Retina (tissue), 1 donor: ENCODE measurements at regions not wholly inside any gene's neighbourhood (a gene's known extent, or its start where the extent isn't known, plus 50 kb on each side); places are given as distances from the start of the nearest gene placed in this dataset.

ENCODE experiments used
- DNase-seq: peaks from one replicate; pipeline ENCODE4 v3.0.0-alpha.2; 2016

DNA sequence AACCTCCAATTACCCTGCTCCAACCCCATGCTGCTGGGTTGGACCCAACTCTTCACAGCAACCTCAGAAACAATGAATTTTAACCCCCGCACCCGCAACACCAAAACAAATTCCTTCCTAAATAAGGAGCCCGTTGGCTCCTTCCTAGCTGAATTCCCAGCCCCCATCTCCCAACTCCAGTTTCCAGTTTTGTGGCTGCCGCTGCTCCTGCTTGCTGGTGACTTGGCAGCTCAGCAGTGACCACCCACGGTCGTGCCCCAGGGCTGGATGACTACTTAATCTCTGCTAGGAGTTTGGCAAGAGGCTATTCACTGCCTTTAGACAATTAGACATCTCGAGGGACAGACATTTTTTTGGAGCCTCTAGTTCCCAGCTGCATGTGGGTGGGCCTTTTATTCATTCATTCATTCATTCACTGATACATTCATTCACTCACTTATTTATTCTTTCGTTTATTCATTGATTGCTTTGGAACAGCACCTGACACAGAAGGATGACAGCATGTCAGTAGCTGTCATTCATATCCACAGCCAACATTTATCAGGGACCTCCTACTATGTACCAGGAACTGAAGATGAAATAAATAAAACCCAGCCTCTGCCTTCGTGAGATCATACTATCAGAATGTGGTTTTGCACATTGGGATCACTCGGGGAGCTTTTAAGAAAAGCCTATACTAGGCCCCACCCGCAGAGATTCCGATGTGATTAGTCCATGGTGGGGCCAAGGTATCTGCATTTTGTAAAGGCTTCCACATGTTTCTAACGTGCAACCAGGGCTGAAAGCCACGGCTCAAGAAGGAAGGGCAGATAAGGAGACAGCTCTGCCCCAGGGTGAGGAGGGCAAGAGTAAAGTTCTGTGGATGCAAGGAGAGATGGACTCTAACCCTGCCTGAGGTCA is 256.5 kb downstream of the SHQ1 start:
- peak; percentile 47 for DNase-seq

DNA sequence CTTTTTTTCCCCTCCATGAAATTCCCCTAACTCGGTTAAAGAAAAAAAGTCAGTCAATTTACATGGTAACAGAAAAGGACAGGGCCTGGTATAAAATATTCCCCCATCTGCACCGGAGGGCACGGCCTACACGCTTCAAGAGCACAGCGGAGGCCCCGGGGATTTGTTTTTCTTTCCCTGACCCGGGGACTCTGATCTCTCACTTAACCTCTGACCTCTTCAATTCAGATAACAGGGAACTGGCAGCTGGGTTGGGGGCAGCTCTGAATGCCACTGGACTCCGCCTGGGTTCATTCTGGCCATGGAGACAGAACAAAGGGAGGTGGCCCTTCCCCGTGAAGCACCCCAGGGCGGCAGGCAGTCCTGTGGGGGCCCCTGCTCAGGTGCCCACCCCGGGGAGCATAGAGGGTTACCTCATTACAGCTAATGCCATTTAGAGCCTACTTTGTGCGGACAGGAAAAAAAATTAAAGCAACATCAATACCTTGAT is 257.5 kb downstream of the SHQ1 start:
- peak; percentile 44 for DNase-seq

DNA sequence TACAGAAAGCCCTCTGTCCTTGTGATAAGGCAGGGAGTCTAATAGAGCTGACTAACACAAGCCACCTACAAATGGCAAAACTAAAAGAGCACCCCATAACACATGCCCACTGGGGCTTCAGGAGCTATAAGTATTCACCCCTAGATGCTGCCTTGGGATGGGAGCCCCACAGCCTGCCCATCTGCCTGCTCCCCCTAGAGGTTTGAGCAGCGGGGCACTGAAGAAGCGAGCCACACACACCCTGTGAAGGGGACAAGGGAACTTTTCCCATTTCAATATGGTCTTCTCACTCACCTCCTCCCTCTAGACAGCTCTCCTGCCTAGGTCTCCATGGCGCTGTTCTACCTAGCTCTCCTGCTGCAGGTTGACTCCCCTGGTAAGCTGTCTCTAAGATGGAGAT is 261.0 kb downstream of the SHQ1 start:
- DNase-seq = no peak

DNA sequence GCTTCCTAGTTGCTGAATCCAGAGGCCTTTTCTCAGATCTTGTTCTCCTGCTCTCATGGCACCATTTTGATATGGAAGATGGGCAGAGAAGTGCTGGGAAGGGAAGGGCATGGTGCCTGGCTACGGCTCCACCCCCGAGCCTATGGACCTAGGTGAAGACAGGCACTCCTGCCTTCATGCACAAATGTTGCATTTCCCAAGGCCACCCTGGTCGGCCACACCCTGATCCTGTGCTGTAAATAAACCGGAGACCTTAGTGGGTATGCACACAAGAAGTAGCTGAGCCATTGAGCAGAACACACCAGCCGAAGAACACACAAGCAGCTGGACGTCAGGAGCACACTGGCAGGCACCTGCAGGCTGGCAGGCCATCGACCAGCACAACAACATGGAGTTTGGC is 261.6 kb downstream of the SHQ1 start:
- DNase-seq = no peak

GRCh38 chr3:72585966-72586365 is 262.3 kb downstream of the SHQ1 start:
- no peak for DNase-seq

DNA sequence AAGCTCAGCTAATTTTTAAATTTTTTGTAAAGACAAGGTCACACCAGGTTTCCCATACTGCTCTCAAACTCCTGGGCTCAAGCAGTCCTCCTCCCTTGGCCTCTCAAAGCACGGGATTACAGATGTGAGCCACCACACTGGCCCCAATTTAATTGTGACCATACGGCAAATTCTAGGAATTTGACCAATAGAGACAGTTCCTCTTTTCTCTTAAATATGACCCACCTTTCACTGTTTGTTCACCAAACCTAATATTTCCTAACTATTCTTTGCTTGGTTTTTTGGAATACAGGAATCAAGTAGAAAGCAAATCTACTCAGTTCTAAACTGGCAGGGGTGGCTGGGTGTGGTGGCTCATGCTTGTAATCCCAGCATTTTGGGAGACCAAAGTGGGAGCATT is 264.0 kb downstream of the SHQ1 start:
- DNase-seq = no peak

GRCh38 chr3:72582963-72583362 is 265.3 kb downstream of the SHQ1 start:
- no peak for DNase-seq

- no peak for DNase-seq
These were observed 265.9 kb downstream of the SHQ1 start for GRCh38 chr3:72582211-72582878.

GRCh38 chr3:72580900-72581299 is 267.3 kb downstream of the SHQ1 start:
- no peak for DNase-seq

DNA sequence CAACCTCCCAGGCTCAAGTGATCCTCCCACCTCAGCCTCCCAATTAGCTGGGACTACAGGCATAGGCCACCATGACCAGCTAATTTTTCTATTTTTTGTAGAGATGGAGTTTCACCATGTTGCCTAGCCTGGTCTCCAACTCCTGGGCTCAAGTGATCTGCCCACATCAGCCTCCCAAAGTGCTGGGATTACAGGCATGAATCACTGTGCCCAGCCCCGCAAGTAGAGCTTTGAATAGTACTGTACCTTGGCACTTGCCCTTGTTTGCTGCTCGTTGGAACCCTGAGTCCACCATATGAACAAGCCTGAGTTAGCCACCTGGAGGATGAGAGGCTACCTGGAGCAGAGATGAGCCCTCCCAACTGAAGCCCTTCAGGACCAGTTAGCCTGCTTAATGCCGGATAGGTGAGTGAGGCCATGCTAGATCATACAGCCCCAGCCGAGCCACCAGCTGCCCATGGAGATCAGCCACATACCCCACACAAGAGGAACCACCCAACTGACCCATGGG is 267.9 kb downstream of the SHQ1 start:
- no peak for DNase-seq

- no peak for DNase-seq
These were observed 268.5 kb downstream of the SHQ1 start for GRCh38 chr3:72579581-72580245.

DNA sequence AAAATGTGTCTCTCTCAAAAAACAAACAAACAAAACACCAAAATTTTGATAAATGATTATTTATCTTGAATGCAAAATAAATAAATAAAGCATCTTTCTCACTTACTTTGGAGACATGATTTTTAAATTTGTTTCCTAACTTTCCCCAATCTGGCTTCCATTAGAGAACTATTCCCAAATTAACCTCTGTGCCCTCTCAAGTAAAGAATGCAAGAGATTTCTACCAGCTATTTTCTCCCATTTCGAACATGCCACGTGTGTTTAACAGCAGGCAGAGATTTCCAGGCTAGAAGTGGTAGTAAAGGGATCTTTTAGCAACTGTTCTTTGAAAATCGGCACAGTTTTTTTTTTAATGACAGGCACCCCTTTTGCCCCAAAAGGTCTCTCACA is 269.1 kb downstream of the SHQ1 start:
- no peak for DNase-seq

DNA sequence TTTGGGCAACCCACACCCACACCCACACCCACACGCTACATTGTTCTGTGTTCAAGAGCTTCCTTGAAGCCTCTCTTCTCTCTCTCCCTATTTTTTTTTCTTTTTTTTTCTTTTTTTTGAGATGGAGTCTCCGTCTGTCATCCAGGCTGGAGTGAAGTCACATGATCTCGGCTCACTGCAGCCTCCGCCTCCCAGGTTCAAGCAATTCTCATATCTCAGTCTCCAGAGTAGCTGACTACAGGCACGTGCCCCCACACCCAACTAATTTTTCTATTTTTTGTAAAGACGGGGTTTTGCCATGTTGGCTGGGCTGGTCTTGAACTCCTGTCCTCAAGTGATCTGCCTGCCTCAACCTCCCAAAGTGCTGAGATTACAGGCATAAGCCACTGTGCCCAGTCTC is 271.1 kb downstream of the SHQ1 start:
- no peak for DNase-seq

DNA sequence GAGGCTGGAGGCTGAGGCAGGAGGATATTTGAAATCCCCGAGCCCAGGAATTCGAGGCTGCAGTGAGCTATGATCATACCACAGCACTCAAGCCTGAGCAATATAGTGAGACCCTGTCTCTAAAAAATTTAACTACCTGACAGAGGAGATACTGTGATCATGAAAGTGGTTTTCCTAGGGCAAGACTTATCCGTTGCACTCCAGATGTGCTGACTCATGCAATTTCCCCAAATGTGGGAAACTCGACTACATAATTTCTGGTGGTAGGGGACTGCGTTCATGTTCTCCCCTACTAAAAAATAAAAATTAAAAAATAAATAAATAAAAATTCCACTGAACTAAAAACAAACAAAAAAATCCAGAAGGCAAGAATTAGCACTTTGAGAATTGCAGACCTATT is 271.7 kb downstream of the SHQ1 start:
- DNase-seq = no peak

DNA sequence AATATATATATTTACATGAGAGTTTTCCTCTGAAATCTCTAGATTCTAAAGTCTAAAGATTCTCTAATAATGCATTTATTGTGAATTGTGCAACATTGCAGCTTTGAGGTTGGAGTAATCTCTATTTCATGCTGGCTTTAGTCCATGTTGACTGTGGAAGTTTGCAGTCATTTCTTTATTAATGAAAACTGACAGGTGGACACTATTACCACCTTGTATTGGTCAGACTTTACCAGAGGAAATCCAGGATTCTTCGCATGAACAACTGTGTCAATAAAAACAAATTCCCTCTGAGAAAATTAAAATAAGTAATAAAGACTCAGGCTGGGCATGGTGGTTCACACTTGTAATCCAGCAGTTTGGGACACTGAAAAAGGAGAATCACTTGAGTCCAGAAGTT is 274.1 kb downstream of the SHQ1 start:
- no peak for DNase-seq

DNA sequence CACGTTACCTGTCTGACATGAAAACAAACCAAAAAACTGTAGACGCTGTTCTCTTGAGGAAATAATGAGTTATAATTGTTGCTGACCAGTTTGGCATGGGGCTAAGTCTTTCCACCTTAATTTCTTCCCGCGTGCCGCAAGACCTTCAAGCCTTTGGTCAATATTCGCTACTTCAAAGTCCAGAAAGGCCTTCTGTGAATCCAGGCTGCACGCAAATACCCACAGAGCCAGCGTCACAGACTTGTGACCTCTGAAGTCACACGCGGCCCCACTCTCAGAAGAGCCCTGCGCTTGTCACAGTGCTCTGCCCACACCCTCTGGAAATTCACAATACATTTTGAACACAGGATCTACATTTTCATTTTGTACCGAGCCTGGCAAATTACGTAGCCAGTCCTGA is 275.2 kb downstream of the SHQ1 start:
- DNase-seq = no peak

- DNase-seq = no peak
These were observed 275.7 kb downstream of the SHQ1 start for GRCh38 chr3:72572489-72573007.

DNA sequence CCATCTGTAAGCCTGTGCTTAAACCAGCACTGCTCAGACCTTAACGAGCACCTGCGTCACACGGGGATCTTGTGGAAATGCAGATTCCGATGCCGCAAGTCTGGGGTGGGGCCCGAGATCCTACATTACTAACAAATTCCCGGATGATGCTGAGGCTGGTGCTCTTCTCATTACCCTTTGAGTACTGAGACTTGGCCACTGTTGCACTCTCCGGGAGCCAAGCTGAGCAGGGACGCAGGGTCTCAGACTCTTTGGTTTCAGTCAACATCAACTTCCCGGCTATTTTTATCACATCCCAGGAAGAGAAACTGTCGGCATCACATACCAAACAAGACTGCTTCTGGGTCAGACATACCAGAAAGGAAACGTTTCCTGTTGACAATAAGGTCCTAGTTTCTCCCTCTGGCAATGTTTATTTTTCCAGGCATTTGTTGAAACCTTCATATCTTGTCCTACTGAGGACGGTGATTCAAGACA is 276.6 kb downstream of the SHQ1 start:
- no peak for DNase-seq

- DNase-seq = no peak
These were observed 277.2 kb downstream of the SHQ1 start for GRCh38 chr3:72571052-72571451.

GRCh38 chr3:72569754-72570440 is 278.3 kb downstream of the SHQ1 start:
- DNase-seq = no peak

- DNase-seq = no peak
These were observed 280.2 kb downstream of the SHQ1 start for GRCh38 chr3:72568083-72568482.

DNA sequence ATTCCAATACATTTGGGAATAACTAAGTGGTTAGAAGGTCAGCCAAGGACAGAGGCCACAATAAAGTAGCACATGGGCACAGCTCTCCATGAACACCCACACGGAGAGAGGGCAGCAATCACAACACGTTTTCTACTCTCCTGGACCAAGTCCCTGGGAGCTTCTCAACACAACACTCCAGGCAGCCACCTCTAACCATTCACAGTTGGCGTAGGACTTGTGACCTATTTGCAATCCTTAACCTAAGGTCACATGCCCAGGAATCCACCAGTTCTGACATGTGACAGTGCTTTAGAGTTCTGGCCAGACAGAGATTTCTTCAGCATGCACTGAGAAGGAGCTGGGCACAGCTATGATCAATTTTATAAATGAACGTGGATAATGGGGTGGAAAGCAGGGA is 280.8 kb downstream of the SHQ1 start:
- no peak for DNase-seq

DNA sequence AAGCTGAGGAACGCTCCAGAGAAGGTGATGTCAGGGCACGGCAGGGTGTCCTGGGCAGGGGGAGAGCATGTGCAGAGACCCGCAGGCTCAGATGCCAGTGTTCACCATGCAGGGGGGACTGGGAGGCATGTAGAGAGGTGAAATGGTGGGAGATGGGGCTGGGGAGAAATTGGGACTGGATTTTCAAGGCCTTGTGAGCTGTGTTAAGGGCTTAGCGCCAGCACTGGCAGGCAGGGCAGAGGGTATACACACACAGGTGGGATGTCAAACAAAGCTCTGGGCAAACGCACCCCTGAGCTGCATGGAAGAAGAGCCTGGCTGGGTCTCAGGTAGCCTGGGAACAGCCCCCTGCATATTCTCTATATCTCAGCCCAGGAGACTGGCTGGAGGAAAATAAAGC is 282.7 kb downstream of the SHQ1 start:
- DNase-seq = no peak
